GM18519 (cell line): ENCODE measurements at regions not wholly inside any gene's neighbourhood (a gene's known extent, or its start where the extent isn't known, plus 50 kb on each side); places are given as distances from the start of the nearest gene placed in this dataset.
A peak's percentile ranks its signal among the peaks of the same experiment; 100 is the strongest.

ENCODE experiments used
- ATAC-seq: cut with Tn5 transposase; IDR thresholded peaks from one replicate; pipeline ENCODE4 v1.9.1; 2021; ENCODE audit warnings: mild to moderate bottlenecking, moderate library complexity; ENCODE audit not compliant: unreplicated experiment, low FRiP score

DNA sequence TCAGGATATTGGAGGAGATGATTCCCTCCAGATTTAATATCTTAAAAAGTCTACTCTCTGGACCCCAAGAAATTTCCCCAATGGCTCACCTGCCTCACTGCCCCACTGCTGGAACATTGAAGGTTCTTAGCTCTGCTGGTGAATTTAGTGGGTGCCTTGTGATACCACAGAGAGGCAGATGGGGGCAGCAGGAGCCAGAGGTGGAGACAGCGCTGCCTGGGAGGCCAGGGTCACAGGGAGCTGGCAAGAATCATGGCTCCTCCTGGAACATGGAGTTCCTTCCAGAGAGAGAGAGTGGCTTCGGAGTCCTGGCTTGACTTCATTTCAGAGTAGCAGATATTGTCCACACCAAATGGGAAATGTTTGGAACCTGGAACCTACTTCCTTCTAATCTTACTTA, 263.5 kb upstream of the CFAP20DC start:
- peak; percentile 61 for ATAC-seq

DNA sequence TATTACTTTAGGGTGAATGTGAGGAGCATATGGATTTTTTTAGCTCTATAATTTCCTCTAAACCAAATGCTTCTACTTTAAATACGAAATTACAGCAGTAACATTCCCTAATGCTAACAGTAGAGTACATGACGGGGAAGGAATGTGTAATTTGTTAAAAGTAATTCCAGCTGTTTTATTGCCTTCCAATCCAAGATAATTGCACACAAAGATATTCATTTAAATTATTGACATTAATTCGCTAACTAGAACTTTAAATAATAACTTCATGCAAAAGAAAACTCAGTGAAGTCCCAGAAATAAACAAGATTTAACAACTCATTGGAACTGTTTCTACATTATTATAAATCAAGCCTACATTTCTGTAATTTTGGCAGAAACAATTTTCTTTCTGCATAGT, 261.4 kb upstream of the CFAP20DC start:
- no peak for ATAC-seq

DNA sequence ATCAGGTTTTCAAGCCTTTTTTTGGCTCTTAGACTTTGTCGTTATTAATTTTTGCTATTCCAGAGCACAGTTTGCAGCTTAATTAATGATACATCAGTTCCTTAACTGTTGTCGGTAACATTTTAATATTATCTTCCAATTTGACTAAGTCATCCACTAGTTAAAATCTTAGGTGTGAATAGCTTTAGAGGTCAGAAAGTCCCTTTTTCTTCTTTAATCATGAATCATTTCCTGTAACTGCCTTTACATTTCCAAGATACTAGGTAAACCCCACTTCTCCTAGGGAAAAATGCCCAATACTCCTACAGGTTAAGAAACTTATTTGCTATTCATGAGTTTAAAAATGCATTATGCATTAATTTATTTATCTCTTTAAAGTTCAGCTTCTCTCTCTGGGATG, 260.9 kb upstream of the CFAP20DC start:
- no peak for ATAC-seq

DNA sequence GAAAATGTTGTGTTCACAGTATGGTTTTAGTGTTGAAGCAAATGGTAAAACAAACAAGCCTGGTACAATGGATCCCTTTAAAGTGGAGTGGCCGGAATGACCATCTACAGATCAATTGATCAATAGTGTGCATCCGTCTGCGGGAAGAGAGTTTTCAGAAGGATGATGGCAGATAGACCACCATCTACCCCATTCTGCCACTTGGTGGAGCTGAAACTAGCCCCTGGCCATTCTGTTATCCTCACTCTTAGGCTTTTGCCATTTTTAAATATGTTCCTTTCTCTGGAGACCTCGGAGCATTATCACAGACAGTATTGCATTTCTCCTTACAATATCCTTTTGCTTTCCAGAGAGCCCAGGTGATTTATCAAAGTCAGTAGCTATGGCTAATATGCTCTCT, 258.9 kb upstream of the CFAP20DC start:
- ATAC-seq, result no peak

DNA sequence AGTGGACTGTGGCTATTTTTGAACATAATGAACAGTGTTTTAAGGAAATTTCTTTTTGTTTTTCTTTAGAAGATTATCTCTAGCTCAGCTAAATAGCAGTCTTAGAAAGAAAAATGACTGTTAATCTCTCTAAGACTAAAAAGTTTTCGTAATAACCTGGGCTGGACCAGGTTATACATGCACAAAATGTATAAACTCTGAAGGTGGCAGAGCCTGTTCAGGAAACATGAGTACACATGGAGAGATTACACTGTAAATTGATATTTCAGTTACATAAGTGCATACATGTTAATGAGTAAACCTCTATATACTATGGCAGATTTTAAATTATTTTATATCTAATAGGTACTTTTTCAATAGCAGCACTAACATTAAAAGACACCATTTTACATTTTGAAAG, 258.2 kb upstream of the CFAP20DC start:
- ATAC-seq, result no peak

DNA sequence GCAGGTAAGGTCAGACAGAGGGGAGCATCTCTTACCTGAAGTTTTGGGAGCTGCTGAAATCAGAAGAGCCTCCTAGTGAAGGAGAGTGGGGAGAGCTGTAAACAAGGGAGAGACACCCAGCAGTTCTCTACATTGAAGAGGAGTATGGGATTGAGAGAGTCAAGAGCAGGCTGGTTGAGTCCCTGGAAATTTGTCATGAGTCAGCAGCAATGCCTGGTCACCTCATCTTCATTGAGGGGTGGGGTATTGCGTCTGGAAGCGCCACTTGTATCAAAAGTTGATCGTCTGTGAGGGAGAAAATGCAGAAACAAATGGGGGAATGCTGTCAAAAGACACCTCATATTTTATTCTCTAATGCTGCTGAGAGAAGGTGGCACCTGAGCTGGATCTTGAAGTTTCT, 256.6 kb upstream of the CFAP20DC start:
- no peak for ATAC-seq

DNA sequence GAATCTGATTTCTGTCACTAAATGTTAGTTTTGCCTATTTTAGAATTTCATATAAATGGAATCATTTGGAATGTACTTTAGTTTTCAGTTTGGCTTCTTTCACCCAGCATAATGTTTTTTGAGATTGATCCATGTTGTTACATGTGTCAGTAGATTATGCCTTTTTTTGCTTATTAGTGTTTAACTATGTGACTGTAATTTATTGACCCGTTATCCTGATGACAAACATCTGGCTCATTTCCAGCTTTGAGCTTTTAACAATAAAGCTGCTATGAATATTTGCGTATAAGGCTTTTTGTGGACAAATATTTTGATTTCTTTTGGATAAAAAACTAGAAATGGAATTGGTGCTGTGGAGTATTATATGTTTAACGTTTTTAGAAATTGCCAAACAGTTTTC, 254.5 kb upstream of the CFAP20DC start:
- ATAC-seq, result no peak

DNA sequence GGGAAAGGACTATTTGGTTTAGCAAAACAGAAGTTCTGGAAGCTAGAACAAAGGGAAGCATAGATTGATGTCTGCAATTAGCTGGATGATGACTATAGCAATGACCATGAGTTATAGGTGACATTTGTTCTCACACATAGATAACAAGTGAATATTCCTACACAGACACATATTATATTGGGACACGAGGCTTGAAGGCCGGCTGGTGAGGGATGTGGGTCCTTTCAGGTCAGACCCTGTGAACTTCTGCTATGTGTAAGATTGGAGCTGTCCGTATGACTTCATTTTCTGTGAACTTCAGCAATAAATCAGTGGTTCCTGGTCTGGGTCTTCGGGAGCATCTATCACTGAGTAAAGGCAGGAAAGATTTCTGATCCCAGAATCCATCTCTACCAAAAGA, 253.6 kb upstream of the CFAP20DC start:
- no peak for ATAC-seq

DNA sequence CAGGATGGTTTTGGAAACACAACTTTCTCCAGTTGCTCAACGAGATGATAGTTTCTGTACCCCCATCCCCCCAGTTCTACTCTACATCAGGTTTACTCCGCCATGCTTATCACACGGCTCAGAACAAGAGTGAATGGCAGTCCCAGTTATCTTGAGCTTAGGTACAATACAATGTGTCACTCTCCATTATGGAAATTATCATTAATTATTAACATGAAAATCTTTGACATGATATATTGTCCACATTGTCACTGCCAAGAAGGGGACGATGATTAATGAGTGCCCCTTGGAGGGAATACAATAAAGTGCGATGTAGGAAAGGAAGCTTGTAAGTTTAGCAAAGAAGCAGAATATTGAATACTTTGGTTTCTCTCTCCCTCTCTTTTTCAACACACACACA, 252.6 kb upstream of the CFAP20DC start:
- no peak for ATAC-seq

DNA sequence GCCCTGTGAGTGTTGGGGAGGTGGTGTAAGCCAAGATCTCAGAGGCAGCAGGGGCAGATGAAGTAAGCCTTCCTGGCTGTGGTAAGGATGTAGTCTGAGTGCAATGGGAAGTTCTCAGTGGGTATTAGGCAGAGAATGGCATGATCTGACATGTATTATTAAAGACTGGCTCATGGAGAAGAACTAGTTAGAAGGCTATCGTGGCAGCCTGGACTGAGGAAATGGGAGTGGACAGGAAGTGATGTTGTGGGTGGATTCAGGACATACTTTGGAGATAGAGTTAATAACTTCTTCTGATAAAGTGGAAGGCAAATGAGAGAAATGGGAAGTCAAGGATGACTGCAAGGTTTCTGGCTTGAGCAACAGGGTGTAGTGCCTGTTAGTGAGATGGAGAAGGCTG, 250.9 kb upstream of the CFAP20DC start:
- no peak for ATAC-seq

DNA sequence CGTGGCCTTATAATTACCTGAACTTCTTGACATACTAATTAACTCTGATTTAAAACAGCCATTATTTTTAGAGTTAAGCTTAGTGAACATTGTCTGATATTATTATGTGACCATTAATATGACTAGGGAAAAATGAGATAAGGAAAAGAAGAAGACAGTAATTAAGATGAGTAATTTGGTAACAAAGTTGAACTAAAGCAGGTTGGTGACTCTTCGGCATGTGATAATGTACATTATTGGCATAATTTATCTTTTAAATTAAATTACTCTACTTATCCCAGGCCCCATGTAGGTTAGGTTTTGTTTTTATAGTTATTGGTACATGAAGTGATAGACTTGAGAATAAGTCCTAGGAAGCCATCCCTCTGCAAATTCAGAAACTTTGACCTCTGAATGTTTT, 249.7 kb upstream of the CFAP20DC start:
- no peak for ATAC-seq

DNA sequence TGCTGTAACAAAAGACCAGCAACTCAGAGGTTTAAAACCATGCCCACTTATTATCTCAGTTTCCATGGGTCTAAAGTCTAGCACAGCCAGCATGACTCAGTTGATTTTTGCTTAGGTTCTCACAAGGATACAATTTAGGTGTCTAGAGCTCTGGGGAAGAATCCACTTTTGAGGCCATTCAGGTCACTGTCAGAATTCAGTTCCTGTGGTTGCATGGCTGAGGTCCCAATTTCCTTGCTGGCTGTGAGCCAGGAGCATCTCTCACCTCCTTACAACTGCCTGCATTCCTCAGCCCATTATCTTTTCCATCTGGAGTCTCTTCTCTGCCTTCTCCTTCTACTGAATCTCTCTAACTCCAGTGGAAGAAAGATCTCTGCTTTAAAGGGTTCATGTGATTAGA, 240.5 kb upstream of the CFAP20DC start:
- ATAC-seq, result no peak

DNA sequence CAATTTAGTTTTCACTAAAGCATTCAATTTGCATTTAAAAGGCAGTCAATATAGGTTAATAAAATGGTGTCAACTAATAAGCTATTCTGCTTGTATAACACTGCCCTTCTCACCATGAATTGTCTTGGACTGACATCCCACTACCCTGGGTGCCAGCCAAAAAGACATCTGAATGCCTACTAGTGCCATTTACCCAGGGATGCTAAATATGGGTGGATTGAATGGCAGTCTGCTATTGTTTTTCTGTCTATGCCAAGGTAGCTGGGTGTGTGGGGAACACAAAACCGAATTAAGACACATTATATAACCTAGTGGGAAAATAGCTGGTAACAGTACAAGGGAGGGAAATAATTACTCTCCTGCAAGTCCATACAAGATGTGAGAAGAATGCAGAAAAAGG, 240.0 kb upstream of the CFAP20DC start:
- ATAC-seq, result no peak

DNA sequence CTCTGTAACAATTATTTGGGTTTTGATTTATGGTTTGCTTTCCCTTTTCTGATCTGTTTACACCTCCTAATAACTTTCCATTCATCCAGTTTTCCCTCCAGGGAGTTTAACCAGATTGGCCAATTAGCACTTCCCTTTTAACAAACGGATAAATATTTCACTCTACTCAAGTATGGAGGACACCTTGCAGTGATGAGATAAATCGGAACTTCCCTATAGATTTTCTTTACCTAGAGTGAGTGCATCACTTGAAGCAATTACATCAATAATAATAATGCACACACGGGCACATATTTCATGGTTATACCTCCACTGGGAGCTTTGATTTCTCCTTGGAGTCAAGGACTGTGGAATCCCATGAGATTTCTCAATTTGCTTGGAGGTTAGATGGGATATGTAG, 239.1 kb upstream of the CFAP20DC start:
- no peak for ATAC-seq

DNA sequence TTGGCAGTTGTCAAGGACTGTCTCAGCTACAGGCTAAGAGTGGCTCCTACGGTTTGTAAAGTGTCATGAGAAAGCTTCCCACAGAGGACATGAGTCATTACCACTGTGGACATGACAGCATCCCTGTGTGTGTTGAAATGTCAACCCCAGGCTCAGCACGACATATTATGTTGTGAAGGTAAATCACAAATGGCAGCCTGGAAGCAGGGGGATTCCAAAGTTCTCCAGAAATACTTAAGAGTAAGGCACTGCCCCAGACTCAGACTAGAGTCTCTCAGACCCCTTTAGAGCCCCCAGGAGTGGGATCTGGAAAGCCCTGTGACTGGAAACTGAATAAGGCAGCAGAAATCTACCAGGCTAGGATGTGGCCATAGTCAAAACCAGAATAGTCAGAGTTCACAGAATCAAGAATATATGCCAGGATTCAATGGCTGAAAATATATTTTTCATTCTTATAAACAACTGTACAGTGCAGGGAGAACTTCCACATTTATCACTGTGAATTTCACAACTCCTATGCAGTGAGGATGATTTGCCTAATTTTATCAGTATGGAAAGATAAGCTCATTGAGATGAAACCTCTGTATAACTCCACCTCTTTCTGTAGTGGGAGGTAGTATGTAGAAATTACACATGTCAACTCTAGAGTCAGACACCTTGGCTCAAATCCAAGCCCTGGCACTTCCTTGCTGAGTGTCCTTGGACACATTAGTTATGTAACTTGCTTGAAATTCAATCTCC, 237.1 kb upstream of the CFAP20DC start:
- ATAC-seq, result no peak

DNA sequence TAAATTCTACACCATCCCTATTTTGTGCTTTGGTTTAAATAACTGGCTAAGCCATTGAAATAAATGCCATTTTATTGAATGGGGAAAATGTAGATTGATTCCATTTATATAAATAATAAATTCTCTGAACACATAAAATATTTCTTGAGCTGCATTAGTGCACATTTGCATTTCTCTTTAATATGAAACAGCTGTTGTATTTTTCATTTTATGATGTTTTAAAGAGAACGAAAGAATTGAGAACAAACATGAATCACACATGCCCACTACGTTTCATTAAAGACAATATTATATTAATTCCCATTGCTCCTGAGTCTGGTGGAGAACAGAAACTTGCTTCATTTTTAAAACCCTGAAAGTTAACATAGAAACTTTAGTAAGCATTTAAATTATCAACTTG, 235.7 kb upstream of the CFAP20DC start:
- ATAC-seq, result no peak

DNA sequence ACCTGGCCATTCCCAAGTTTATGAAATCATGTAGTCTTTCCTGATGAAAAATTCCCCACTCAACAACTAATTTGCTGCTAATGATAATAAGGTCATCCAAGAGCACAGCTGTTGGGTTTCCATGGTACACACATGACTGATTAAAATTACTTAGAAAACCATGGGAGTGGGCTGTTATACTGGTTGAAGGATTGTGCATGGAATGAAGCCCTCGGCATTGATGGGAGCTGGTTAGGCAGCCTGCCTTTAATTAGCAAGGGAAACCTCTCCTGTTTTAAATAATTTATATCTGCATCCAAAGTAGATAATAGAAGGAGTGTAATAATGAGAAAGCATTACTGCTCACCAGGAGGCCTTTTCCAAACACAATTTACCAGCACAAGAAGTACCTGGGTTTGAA, 235.1 kb upstream of the CFAP20DC start:
- ATAC-seq, result no peak

DNA sequence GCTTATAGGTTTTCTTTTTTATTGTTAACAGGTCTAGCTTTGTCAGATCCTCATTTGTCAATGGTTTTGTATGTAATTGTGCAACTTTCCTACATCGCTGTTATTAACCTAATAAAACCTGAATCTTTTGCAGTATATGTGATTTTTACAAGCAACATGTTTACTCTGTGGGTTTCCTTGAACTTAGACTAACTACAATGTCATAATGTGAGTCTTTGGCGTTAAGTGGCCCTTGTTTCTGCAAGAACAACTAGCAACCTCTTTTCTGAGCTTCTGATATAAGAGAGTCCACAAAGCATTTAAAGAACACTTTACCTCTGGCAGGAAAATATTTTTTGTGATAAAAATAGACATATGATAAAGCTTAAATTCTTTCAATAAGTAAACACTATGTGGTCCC, 230.3 kb upstream of the CFAP20DC start:
- ATAC-seq, result no peak

DNA sequence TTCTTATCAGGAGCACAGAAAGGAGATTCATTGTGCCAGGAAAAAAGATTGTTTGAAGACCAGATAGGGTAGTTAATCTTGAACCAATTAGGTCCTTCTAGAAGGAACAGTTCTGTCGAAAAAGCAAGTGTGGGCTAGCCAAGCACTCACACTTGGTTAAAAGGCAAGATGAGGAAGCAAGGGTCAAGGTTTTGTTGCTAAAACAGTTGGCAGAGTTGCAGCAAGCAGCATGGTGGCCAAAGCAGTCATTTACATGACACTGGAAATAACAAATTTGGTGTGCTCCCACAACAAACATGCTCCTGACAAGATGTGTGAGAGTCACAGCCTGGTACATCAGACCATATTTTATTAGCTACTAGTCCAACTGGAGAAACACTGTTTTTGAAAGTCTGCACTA, 228.0 kb upstream of the CFAP20DC start:
- ATAC-seq, result no peak

DNA sequence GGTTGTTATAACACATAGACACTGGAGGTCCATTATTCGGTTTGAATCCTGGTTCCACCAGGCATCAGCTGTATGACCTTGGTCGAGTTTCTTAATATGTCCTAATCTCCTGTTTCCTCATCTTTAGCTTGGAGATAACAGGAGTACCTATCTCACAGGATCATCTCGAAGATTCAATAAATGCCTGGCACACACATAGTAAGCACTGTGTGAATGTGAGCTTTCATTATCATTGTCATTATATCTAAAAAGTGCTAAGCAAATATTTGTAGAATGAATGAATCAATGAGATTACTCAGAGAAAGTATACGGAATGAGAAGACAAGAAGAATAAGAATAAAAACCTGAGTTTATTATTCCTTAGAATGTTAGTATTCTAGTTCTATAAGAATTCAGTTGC, 227.4 kb upstream of the CFAP20DC start:
- no peak for ATAC-seq

DNA sequence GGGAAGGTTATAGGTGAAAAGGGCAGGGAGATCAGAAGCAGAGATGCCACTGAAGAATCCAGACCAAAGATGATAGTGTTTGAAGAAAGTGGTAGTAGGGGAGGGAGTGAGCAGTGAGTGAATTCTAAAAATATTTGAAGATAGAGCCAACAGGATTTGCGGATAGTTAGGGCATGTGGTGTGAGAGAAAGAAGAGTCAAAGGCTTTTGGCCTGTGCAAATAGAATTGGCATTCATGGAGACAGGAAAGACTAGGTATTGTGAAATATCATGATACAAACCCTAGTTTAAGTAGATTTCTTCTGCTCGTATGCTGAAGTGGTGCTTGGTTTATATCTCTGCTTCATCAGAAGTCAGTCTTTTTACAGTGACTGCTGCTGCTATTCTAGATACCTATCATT, 224.2 kb upstream of the CFAP20DC start:
- no peak for ATAC-seq

DNA sequence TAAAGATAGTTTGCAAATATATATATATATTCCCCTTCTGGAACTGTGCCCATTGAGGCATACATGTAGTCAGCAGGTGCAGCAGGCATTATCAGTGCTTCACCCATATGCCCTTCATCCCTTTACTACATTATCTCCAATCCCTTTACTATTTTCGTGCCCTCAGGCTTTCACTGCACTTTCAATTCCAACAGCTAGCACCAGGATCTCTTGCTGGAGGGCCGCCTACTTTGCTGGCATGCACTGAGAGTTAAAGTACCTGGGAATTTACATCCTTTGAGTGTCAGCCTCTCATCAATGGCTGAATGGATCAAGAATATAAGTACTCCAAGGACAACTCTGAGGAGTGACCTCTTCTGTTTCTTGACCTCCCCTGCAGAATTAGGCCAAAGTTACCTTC, 222.1 kb upstream of the CFAP20DC start:
- ATAC-seq, result no peak

DNA sequence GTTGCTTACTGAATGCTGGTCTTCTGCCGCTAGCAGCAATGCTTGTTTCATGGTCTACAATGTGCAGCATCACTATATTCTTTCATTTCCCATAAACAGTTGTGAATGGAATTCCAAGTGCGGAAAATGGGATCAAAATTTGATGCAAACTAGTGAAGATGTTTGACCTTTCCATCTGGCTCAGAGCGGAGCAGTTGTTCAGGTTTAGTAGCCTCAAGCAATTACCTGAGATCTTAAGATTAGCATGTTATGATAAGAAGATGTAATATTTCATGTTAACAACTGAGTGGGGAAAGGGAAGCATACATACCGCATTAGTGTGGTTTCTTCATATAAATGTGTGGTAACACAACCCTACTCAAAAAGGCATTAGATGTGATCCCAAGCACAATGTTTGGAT, 221.1 kb upstream of the CFAP20DC start:
- no peak for ATAC-seq
